GM19023 (cell line): ENCODE measurements at regions not wholly inside any gene's neighbourhood (a gene's known extent, or its start where the extent isn't known, plus 50 kb on each side); places are given as distances from the start of the nearest gene placed in this dataset.
"Not testable (repeated sequence)": the region's sequence is repeated elsewhere in the genome, so short reads cannot be mapped to it uniquely, and the experiment has no call there.

Source experiments
- ATAC-seq: cut with Tn5 transposase; IDR thresholded peaks from one replicate; pipeline ENCODE4 v1.9.1; 2021; ENCODE audit warnings: mild to moderate bottlenecking, moderate library complexity; ENCODE audit not compliant: unreplicated experiment

GRCh38 chr15:21774760-21775159 lies 102.8 kb downstream of the POTEB start:
- not testable (repeated sequence) for ATAC-seq

GRCh38 chr15:21766524-21766923 lies 111.0 kb downstream of the POTEB start:
- ATAC-seq, result not testable (repeated sequence)

- ATAC-seq, result not testable (repeated sequence)
These were observed 113.8 kb downstream of the POTEB start for GRCh38 chr15:21763756-21764155.

GRCh38 chr15:21760250-21761023 lies 117.1 kb downstream of the POTEB start:
- not testable (repeated sequence) for ATAC-seq

- not testable (repeated sequence) for ATAC-seq
These were observed 118.0 kb downstream of the POTEB start for GRCh38 chr15:21759401-21760165.

GRCh38 chr15:21753838-21754237 lies 123.7 kb downstream of the POTEB start:
- ATAC-seq, result not testable (repeated sequence)

- not testable (repeated sequence) for ATAC-seq
These were observed 125.2 kb downstream of the POTEB start for GRCh38 chr15:21752124-21752957.

- not testable (repeated sequence) for ATAC-seq
These were observed 128.4 kb downstream of the POTEB start for GRCh38 chr15:21749173-21749572.

- not testable (repeated sequence) for ATAC-seq
These were observed 133.2 kb downstream of the POTEB start for GRCh38 chr15:21744245-21744915.

GRCh38 chr15:21742067-21742466 lies 135.5 kb downstream of the POTEB start:
- not testable (repeated sequence) for ATAC-seq

GRCh38 chr15:21738003-21738402 lies 139.5 kb downstream of the POTEB start:
- not testable (repeated sequence) for ATAC-seq

- not testable (repeated sequence) for ATAC-seq
These were observed 141.1 kb downstream of the POTEB start for GRCh38 chr15:21736443-21736842.

GRCh38 chr15:21735837-21736236 lies 141.7 kb downstream of the POTEB start:
- not testable (repeated sequence) for ATAC-seq

GRCh38 chr15:21735368-21735767 lies 142.2 kb downstream of the POTEB start:
- not testable (repeated sequence) for ATAC-seq

- ATAC-seq, result peak; percentile 53
These were observed 146.0 kb downstream of the POTEB start for GRCh38 chr15:21731496-21731895.

GRCh38 chr15:21730427-21731405 lies 146.8 kb downstream of the POTEB start:
- peak; percentile 71 for ATAC-seq

GRCh38 chr15:21724988-21725387 lies 152.5 kb downstream of the POTEB start:
- ATAC-seq, result not testable (repeated sequence)

GRCh38 chr15:21721115-21721514 lies 156.4 kb downstream of the POTEB start:
- ATAC-seq, result not testable (repeated sequence)

- ATAC-seq, result peak; percentile 75
These were observed 158.8 kb downstream of the POTEB start for GRCh38 chr15:21718779-21719178.
